ENCODE measurements at regions not wholly inside any gene's neighbourhood (a gene's known extent, or its start where the extent isn't known, plus 50 kb on each side); places are given as distances from the start of the nearest gene placed in this dataset.

DNA sequence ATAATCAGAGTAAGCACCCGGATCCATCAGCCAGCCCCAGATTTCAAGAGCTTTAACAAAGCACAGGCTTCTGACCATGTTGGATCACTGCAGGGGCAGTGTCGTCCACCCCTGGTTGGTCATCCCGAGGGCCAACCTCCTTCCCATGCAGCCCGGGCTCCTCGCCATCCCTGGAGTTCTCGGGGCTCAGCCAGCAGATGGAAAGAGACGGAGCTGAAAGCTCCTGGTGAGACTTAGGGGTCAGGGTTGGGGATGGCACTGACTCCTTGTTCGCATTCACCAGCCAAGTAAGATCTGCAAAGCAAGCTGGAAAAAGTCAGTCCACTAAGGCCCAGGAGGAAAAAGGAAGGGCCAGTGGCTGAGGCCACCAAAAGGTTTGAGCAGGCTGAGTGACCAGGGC is 888.9 kb downstream of the BRD1 start:
- POLR2A ChIA-PET, result no interaction called here
- Histone ChIP-seq H3K27ac (ENCODE audit: extremely low read depth, low read depth, low read length) (no peak overlapping the region), H3K9me3 (ENCODE audit: control insufficient read depth, insufficient read depth, low read depth, low read length) (no peaks in the 10 kb centered on the region), H3K36me3 (ENCODE audit: control insufficient read depth in 2 of 2, insufficient read depth in 1 of 2, low read length in 2 of 2) (no peaks in the 10 kb centered on the region), H3K4me3 (ENCODE audit: low read depth, low read length) (no peak overlapping the region), H3K4me1 (ENCODE audit: control insufficient read depth, insufficient read depth, low read length) (no peaks in the 10 kb centered on the region)
- CTCF ChIA-PET, result interaction anchor here (0.7 kb wide), 1 partner anchor 435 kb away, joined by 3 read pairs; no protein-coding TSS in a partner anchor
- TF ChIP-seq ZNF664 (tag by site-specific recombination; IDR thresholded peaks at IDR 0.05) (no peak), ZEB2 (tag by site-specific recombination; IDR thresholded peaks at IDR 0.05) (no peak), KLF9 (tag by site-specific recombination; IDR thresholded peaks at IDR 0.05; ENCODE audit: low read depth) (no peak), ZNF785 (tag by site-specific recombination; IDR thresholded peaks at IDR 0.05) (no peak)

DNA sequence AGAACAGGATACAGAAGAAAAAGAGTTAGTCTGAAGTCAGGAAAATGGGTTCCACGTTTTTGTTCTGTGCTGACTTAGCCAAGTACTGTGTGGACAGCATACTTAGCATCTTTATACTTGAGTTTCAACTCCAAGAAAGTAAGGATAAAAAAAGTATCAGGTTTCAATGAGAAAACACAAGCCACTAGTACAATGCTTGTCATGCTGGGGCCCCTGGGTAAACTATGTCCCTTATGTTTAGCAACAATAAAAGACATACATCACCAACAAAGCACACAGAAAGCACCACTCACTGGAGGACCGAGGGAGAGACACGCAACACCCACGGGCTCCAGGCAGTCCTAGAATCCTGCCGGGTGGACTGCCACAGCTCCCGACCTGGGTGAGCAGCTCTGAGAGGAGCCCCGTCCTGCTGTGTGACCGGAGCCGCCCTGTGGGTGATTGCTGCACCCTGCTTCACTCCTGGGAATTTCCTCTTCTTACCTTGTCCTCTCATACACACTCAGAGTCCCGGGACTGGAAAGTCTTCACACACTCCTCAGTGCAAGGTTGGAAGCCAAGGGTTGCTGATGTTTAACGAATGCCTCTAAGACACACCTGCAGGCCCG is 890.5 kb downstream of the BRD1 start:
- no peak for TF ChIP-seq ZNF335 (tag by site-specific recombination; conservative IDR thresholded peaks at IDR 0.05)
- no peak for TF ChIP-seq SCRT2 (tag by site-specific recombination; IDR thresholded peaks at IDR 0.05)
- peak; percentile 33; the same call in 1 of the 2 replicates for TF ChIP-seq ZIC2 (tag by site-specific recombination; IDR thresholded peaks at IDR 0.05)
- no peak for TF ChIP-seq WT1 (tag by site-specific recombination; IDR thresholded peaks at IDR 0.05)
- no peak for TF ChIP-seq ZNF660 (tag by site-specific recombination; IDR thresholded peaks at IDR 0.05)
- TF ChIP-seq SP3 (tag by site-specific recombination; IDR thresholded peaks at IDR 0.05), result no peak
- TF ChIP-seq, protein P1, sequence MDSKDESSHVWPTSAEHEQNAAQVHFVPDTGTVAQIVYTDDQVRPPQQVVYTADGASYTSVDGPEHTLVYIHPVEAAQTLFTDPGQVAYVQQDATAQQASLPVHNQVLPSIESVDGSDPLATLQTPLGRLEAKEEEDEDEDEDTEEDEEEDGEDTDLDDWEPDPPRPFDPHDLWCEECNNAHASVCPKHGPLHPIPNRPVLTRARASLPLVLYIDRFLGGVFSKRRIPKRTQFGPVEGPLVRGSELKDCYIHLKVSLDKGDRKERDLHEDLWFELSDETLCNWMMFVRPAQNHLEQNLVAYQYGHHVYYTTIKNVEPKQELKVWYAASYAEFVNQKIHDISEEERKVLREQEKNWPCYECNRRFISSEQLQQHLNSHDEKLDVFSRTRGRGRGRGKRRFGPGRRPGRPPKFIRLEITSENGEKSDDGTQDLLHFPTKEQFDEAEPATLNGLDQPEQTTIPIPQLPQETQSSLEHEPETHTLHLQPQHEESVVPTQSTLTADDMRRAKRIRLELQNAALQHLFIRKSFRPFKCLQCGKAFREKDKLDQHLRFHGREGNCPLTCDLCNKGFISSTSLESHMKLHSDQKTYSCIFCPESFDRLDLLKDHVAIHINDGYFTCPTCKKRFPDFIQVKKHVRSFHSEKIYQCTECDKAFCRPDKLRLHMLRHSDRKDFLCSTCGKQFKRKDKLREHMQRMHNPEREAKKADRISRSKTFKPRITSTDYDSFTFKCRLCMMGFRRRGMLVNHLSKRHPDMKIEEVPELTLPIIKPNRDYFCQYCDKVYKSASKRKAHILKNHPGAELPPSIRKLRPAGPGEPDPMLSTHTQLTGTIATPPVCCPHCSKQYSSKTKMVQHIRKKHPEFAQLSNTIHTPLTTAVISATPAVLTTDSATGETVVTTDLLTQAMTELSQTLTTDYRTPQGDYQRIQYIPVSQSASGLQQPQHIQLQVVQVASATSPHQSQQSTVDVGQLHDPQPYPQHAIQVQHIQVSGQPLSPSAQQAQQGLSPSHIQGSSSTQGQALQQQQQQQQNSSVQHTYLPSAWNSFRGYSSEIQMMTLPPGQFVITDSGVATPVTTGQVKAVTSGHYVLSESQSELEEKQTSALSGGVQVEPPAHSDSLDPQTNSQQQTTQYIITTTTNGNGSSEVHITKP (tag by site-specific recombination; IDR thresholded peaks at IDR 0.05), result peak; percentile 51; the same call in 1 of the 2 replicates
- TF ChIP-seq, protein P2, sequence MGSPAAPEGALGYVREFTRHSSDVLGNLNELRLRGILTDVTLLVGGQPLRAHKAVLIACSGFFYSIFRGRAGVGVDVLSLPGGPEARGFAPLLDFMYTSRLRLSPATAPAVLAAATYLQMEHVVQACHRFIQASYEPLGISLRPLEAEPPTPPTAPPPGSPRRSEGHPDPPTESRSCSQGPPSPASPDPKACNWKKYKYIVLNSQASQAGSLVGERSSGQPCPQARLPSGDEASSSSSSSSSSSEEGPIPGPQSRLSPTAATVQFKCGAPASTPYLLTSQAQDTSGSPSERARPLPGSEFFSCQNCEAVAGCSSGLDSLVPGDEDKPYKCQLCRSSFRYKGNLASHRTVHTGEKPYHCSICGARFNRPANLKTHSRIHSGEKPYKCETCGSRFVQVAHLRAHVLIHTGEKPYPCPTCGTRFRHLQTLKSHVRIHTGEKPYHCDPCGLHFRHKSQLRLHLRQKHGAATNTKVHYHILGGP (tag by site-specific recombination; IDR thresholded peaks at IDR 0.05), result no peak
- CTCF ChIA-PET, result no interaction called here
- H3K36me3 ChIP-seq (ENCODE audit: control insufficient read depth in 2 of 2, insufficient read depth in 1 of 2, low read length in 2 of 2), result no peaks in the 10 kb centered on the region

DNA sequence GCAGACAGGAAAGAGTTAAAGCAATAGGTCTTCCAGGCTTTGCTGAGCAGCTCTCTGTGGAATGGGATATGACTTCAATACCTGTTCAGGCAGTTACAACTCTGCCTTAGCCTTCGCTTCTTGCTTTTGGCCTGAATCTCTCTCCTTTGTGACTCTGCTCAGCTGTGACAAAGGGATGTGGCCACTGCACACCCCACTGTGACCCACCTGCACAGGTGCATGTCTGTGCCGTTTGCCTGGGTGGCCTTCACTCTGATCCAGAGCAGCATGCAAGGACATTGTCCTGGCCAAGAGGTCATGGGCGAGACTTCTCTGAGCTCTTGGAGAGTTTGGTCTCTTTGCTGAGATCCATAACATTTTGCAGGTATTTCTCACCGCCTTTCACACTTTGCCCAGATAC is 891.3 kb downstream of the BRD1 start:
- Histone ChIP-seq H3K4me1 (ENCODE audit: control insufficient read depth, insufficient read depth, low read length) (no peaks in the 10 kb centered on the region), H3K4me3 (ENCODE audit: low read depth, low read length) (no peak overlapping the region), H3K9me3 (ENCODE audit: control insufficient read depth, insufficient read depth, low read depth, low read length) (no peaks in the 10 kb centered on the region), H3K27ac (ENCODE audit: extremely low read depth, low read depth, low read length) (no peak overlapping the region), H3K36me3 (ENCODE audit: control insufficient read depth in 2 of 2, insufficient read depth in 1 of 2, low read length in 2 of 2) (no peaks in the 10 kb centered on the region)
- ChIA-PET POLR2A (no interaction called here), CTCF (no interaction called here)
- peak; percentile 29 for TF ChIP-seq SETDB1 (IDR thresholded peaks at IDR 0.05; ENCODE audit: insufficient read length, low read length)
- TF ChIP-seq SALL2 (tag by site-specific recombination; IDR thresholded peaks at IDR 0.05; ENCODE audit: borderline replicate concordance), result no peak

More for the DNA sequence above, 890.5 kb downstream of the BRD1 start:
- Histone ChIP-seq H3K27ac (ENCODE audit: extremely low read depth, low read depth, low read length) (no peak overlapping the region), H3K4me1 (ENCODE audit: control insufficient read depth, insufficient read depth, low read length) (no peaks in the 10 kb centered on the region), H3K4me3 (ENCODE audit: low read depth, low read length) (no peak overlapping the region), H3K9me3 (ENCODE audit: control insufficient read depth, insufficient read depth, low read depth, low read length) (no peaks in the 10 kb centered on the region)
- POLR2A ChIA-PET, result no interaction called here

DNA sequence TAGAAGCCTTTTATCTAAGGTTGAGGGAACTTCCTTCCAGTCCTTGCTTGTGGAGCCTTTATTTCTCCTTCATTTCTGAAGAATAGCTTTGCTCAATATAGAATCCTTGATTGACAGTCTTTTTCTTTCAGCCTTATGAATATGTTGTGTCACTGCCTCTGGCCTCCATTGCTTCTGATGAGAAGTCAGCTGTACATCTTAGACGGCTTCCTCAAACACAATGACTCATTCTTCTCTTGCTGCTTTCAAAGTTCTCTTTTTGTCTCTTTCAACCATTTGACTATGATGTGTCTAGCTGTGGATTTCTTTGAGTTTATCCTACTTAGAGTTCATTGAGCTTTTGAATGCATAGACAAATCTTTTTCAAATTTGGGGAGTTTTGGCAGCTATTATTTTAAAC is 893.2 kb downstream of the BRD1 start:
- TF ChIP-seq TCF7L2 (IDR thresholded peaks at IDR 0.05; ENCODE audit: borderline replicate concordance, low read depth, low read length) (0 out of 2 replicates have a peak, but pooled peaks have one; percentile 28), TRIM28 (IDR thresholded peaks at IDR 0.05; ENCODE audit: borderline replicate concordance, low read length) (peak; percentile 98), ZNF560 (tag by site-specific recombination; IDR thresholded peaks at IDR 0.05; ENCODE audit: borderline replicate concordance) (no peak), SETDB1 (IDR thresholded peaks at IDR 0.05; ENCODE audit: insufficient read length, low read length) (peak; percentile 76), ZNF394 (tag by site-specific recombination; IDR thresholded peaks at IDR 0.05; ENCODE audit: borderline replicate concordance) (no peak)
- no peak overlapping the region for H3K27ac ChIP-seq (ENCODE audit: extremely low read depth, low read depth, low read length)
- ChIA-PET CTCF (interaction anchor here (0.6 to 1.3 kb wide), 4 partner anchors 9 to 1908 kb away, joined by 3 read pairs; no protein-coding TSS in a partner anchor), POLR2A (no interaction called here)
- H3K36me3 ChIP-seq (ENCODE audit: control insufficient read depth in 2 of 2, insufficient read depth in 1 of 2, low read length in 2 of 2), result no peaks in the 10 kb centered on the region
- H3K4me1 ChIP-seq (ENCODE audit: control insufficient read depth, insufficient read depth, low read length), result no peaks in the 10 kb centered on the region
- no peaks in the 10 kb centered on the region for H3K9me3 ChIP-seq (ENCODE audit: control insufficient read depth, insufficient read depth, low read depth, low read length)
- no peak overlapping the region for H3K4me3 ChIP-seq (ENCODE audit: low read depth, low read length)
